Activated gamma-delta T cell treated with Interleukin-2 at 50 U/mL for 16 hours (primary cell): ENCODE measurements at regions not wholly inside any gene's neighbourhood (a gene's known extent, or its start where the extent isn't known, plus 50 kb on each side); places are given as distances from the start of the nearest gene placed in this dataset.
A peak's percentile ranks its signal among the peaks of the same experiment; 100 is the strongest.

ENCODE experiments used
- DNase-seq: peaks from one replicate; pipeline ENCODE4 v3.0.0-alpha.2; 2020

DNA sequence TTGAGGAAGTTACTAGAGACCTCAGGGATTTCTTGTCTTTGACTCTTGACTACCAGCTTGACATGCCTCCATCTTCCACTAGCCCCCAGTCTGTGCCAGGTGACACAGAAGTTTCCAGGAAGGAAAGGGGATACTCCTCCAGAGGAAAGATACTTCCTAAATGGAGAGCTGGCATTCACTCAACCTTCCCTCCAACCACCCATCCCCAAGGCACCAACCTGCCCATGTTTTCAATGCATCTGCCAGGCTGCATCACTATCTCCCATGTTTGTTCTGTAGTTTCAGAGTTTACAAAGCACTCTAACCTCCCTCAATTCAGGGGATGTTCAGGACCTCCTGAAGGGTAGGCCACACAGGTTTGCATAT, 198.4 kb upstream of the LPP start:
- DNase-seq = no peak

DNA sequence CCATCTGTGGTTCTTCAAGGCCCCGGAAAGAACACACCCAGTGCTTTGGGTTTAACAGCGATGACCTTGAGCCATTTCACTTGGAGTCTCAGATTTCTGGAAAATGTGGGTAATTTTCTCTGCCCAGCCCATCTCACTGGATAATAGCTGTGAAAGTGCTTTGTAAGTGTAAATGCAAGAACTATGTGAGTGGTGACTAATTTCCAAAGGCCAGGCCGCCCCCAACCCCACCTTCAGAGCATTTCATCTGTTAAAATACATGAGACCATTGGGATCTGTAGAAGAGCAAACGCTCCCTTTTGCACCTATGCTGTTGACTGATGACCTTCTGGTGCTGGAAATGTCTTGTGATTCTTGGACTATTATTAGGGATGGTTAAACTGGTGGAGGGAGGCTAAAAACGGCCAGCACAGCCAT, 196.8 kb upstream of the LPP start:
- DNase-seq = no peak

DNA sequence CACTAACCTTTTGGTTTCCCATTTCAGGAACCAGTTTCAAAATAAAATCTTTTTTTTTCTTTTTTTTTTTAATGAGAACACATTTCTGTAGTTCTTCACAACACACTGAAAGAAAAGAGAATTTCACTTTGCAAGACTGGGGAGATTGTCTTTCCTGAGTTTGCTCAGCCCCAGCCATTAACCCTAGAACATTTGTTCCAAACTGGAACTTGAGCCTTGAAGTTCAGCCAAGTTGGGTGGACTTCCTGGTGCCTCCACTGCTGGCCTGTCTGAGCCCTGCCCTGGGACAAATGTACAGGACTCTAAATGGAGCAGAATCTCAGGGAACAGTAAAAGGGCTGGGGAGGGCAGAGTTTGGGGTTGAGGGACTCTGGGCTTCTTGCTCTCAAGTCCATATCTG, 196.4 kb upstream of the LPP start:
- no peak for DNase-seq

- peak; percentile 64 for DNase-seq
These were observed 195.4 kb upstream of the LPP start for GRCh38 chr3:187958432-187959003.

DNA sequence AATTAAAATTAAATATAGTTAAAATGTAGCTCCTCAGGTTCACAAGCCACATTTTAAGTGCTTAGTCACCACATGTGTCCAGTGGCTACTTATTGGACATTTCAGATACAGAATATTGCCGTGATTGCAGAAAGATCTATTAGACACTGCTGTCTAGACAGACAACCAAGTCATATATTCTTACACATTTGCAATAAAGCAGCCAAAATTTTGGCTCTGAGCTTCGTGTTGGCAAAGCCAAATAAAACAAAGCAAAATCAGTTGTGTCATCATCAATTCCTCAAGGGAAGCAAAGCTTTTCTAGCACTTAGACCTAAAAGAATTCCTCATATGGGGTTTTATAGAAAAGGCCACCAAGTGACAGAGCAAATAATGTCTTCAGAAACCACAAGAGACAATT, 193.1 kb upstream of the LPP start:
- DNase-seq = no peak

- no peak for DNase-seq
These were observed 192.6 kb upstream of the LPP start for GRCh38 chr3:187961366-187961765.

DNA sequence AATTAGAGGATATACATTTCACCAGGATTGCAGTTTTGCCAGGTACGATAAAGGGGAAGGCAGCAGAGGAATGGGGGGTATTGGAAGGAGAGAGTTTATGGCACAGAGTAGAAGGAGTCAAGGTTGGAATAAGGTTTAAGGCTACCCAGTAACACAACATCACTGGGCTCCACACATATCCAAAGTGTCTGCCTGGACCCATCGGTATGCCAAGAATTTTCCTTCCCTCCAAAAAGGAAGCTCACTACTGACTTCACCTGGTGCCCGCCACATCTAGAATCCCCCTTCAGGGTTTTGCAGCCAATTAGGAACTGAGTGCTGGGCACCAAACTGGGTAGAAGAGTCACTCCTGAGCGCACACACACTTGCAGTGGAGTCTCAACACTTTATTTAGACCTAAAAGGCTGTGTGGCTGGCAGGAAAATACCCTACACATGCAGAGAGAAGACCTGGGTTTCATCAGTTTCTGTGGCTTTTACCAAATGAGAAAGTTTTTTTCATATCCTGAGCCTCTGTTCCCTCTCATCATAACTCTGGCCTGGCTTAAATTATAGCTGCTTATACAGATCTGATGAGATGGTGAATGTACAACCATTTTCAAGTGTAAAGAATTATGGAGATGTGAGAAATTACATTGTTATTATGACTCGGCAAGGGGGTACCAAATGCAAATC, 190.8 kb upstream of the LPP start:
- no peak for DNase-seq

DNA sequence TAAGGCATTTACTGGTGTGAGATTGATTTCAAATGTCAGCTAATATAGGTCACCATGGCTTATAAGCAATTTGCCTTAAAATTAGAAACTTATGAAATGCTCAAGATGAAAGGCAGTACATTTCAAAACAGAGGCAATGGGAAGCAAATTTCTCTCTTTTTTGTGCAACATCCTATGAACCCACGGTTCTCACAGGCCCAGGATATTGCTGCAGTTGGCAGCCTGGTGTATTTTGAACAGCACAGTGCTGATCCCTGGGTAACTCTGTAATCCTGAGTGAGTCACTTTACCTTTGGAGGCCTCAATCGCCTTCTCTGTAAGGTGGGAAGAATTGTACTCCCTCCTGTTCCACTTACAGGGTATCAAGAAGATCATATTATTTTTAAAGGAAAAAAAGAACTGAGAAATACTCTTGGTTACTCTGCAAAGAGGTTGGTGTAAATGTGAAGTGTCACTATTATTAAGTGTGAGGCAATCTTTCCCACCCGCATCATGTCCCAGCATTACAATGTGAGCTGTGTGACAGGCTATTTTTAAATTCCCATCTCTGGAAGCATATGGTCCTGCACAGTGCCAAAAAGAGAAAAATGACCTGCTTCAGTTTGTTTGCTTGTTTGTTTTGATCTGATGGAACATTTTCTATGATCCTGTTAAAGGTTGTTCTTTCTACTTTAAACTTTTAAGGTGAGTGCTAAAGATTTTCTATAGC, 190.1 kb upstream of the LPP start:
- no peak for DNase-seq

DNA sequence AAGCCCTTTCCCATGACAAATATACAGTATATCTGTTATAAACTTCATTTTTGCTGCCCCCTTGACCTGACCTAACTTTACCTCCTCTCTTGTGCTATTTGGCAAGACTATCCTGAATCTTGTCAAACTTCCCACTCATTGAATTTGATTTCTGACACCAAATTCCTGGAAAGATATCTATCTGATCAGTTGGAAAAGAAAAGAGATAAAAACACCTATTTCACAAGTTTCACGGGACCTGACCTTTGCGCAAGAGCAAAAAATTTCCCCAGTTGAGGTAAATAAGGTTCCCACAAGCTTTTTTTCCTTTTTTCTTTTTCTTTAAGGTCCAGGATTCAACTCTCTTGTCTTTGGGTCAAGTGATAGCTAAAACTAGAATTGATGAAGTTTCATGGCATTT, 189.2 kb upstream of the LPP start:
- DNase-seq = no peak

- no peak for DNase-seq
These were observed 187.9 kb upstream of the LPP start for GRCh38 chr3:187966096-187966495.

DNA sequence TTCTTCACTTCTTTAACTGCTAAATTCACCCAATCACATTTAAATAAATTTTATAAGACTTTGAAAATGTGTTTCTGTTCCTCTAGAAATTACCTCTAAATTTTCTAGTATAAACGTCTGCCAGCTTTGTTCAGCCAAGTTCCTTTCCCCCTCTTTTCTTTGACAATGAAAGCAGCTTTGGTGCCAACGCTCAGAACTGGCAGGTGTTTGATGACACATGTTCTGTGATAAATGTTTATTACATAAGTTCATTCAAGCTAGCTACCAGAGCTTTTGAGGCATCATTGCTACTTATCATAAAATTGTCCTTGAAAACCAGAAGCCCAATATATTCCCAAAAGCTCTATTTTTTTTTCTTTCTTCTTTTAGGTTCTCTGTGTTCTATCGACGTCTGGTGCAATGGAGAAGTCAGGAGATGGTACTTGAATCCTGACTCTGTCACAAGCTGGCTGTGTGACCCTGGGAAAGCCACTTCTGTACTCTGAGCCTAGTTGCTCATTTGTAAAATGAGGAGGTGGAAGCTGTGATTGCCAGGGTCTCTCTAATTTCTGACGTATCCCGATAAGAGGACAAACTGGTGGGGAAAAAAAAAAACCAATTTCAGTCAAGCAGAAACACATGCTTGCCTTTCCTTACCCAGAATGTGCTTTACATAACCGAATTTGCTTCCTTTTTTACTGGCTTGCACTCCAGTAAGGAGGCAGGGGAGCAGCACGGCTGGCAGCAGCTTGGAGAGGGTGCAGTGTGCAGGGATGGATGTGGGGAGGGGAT, 187.1 kb upstream of the LPP start:
- DNase-seq = no peak

DNA sequence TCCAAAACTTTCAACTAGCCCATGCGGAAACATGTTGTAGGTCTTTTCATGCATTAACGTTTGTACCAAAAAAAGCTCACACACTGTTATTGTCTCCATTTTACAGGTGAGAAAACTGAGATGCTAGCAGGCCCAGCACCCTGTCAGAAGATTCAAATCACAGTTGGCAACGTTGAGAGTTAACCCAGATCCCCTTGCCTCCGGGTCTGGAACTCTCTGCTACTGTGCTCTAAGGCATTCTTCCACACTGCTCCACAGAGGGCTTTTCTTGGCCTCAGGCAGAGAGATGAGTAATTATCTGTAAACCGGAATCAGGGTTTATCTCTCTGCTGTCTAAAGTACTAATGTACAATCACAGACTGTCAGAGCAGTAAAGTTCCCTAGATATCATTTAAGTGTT, 186.0 kb upstream of the LPP start:
- DNase-seq = no peak

GRCh38 chr3:187968883-187969580, 184.9 kb upstream of the LPP start:
- DNase-seq = no peak

DNA sequence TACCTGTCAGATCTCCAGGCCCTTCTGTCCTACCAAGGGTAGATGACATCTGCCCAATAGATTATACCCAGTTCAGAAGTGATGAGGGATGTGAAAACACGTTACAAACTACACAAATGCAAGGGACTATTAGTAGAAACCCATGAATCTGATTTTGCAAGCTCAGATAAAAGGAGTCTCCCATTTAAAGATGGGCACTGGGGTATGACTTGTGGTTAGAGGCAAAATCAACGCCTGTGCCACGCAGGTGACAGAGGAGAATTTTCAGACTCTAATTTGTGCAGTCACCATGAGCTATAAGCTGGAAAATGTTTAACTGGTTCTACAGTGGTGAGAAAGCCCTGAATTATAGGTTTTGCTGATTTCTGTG, 184.4 kb upstream of the LPP start:
- DNase-seq = no peak

GRCh38 chr3:187970106-187970505, 183.9 kb upstream of the LPP start:
- DNase-seq = no peak

GRCh38 chr3:187971629-187972028, 182.3 kb upstream of the LPP start:
- DNase-seq = no peak

- DNase-seq = no peak
These were observed 181.5 kb upstream of the LPP start for GRCh38 chr3:187972454-187972853.

DNA sequence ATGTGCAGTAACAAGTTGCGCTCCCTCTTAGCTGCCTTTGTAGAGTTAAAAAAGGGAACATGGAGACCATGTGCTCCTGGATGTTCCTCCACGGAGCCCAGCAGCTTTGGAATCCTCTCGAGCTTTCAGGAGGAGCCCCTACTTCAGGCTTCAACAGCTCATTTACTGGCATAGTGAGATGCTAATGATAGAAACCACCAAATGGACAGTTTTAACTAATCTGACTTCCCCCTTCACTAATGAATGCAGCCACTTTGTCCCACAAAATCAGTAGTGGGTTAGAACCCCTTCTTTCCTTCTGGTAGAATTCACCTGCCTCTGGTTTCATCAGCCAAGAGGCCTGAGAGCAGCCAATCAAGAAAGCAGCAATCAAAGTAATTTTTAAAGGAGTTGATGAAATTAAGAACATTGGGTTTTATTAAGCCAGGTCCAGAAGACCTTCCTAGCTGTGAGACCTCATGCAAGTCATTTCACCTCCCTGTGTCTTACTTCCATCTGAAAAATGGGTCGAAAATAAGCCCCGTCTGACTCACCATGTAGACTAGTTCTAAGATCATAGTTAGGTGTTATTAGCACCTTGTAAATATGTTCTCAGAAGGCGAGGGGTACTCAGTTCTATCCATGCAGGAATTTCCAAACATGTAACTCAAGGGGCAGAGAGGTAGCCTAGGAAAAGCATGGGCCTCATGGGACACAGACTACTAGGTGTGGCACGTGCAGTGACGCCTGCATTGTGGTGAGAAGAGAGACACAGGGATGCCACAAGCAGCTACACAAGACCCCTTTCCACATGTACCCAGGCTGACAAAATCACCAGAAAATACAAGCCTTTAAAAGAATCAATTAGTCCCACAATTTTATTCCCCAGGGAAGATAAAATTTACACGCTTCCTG, 179.7 kb upstream of the LPP start:
- DNase-seq = no peak

- DNase-seq = no peak
These were observed 179.1 kb upstream of the LPP start for GRCh38 chr3:187974871-187975271.

- no peak for DNase-seq
These were observed 178.2 kb upstream of the LPP start for GRCh38 chr3:187975561-187976364.

DNA sequence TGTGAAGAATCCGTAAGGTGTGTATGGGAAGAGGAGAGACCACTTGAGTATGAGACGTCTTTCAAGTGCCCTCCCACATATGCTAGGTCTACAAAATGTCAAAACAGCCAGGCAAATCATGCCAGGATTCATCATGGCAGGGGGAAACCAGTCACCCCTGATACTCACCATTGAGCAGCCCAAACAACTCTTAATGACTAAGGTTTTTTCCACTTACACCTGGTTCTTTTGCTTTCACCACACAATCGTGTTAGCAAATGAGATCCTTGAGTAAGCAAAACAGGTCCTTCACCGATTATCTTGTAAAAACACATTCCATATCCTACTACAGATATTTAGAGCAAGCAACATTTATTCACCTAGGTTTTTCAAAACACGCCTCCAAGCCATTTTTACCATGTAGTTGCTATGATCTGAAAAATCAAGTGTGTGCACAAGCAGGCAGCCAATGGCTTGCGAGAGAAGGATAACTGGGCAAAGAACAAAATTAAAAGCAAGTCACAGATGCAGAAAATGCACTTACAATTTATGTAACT, 177.5 kb upstream of the LPP start:
- no peak for DNase-seq
